Stimulated activated naive CD8-positive, alpha-beta T cell treated with anti-CD3 and anti-CD28 coated beads, Interleukin-15, amount 100 ng/mL, for 72 hours (primary cell): ENCODE measurements at regions not wholly inside any gene's neighbourhood (a gene's known extent, or its start where the extent isn't known, plus 50 kb on each side); places are given as distances from the start of the nearest gene placed in this dataset.
A peak's percentile ranks its signal among the peaks of the same experiment; 100 is the strongest.

Experiments
- ATAC-seq: fragments of 150-1000 bp; cut with Tn5 transposase; 2 replicates; pipeline ENCODE4 v1.10.0; 2021; ENCODE audit warnings: mild to moderate bottlenecking, moderate library complexity
- DNase-seq, 2 donors: peaks; one replicate each; pipeline ENCODE4 v3.0.0; 2021 to 2022
- H3K27ac Mint-ChIP-seq, 2 donors: one replicate each; pipeline ENCODE4 v1.8.0; 2022; ENCODE audit warnings: mild to moderate bottlenecking in 2 of 2, mixed read lengths in 2 of 2, moderate library complexity in 2 of 2
- H3K27me3 Mint-ChIP-seq: one replicate; pipeline ENCODE4 v1.8.0; 2022; ENCODE audit warnings: mixed read lengths
- H3K4me1 Mint-ChIP-seq: one replicate; pipeline ENCODE4 v1.8.0; 2022; ENCODE audit warnings: mild to moderate bottlenecking, mixed read lengths
- H3K4me3 Mint-ChIP-seq, 2 donors: one replicate each; pipeline ENCODE4 v1.8.0; 2022; ENCODE audit warnings: mild to moderate bottlenecking in 2 of 2, mixed read lengths in 2 of 2, moderate library complexity in 1 of 2
- H3K9me3 Mint-ChIP-seq, 2 donors: one replicate each; pipeline ENCODE4 v1.8.0; 2022; ENCODE audit warnings: mixed read lengths in 2 of 2

DNA sequence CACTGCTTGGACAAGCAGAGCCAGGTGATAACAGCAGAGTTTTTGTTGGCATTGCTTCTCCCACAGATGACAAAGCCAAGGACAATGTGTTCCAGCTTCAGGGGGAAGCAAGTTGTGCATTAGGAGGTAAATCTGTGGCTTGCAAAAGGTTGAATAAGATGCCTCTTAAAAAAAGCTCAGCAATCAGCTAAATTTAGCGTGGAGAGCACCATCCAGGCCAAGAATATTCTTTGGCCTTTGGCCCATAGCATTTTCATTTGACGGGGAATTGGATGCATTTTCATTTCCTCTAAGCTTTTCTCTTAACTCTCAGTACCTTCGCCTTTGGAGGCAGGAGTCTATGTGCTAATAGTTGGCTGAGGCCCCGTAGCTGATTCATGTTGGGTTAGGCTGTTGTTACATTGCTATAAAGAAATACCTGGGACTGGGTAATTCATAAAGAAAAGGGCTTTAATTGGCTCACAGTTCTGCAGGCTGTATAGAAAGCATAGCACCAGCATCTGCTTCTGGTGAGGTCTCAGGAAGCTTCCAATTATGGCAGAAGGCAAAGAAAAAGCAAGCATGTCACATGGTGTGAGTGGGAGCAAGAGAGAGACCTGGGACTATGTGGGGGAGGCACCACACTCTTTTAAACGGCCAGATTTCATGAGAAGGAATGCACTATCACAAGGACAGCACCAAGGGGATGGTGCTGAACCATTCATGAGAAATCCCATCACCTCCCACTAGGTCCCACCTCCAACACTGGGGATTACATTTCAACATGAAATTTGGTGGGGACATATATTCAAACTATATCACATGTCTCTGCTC, 350.1 kb upstream of the C11orf87 start:
- no peak overlapping the region for H3K4me3 Mint-ChIP-seq
- peaks cover 5 to 13% of the 10 kb centered on the region in 2 donors for H3K9me3 Mint-ChIP-seq
- H3K27ac Mint-ChIP-seq = no peak overlapping the region
- H3K4me1 Mint-ChIP-seq = peaks cover 11% of the 10 kb centered on the region
- DNase-seq (no peak), ATAC-seq (no peak)
- H3K27me3 Mint-ChIP-seq = no peaks in the 10 kb centered on the region

DNA sequence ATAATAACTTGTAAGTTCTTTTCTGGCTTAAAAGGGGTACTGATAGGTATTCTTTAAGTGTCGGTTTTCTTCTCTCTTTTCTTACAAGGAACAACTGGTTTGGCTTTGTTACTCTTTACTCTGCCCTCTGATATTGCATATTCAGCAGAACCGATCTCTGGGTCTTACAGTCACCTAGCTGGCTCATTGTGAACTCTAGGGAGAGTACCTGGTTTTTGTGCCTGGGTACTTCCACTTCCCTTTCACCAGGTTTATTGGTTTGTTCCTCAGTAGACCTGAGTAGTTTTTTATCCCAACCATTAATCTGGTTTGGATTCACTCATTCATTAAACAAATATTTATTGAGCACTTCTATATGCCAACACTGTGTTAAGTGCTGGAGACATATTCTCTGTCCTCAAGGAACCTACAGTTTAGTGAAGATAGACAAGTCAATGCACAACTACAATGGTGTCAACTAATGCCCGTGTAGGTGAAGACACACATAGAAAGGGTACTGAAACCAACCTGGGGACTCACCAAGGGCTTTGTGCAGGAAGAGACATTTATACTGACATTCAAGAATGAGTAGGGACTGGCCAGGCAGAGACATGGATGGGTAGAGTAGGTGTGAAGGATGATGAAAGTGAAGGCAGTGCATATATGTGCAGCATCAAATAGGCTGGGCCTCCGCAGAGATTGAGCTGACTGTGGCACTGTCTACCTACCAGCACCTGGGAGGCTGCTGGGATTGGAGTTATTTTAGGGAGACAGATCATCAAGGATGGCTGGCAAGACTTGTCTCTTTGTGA, 348.8 kb upstream of the C11orf87 start:
- DNase-seq (no peak), ATAC-seq (no peak)
- H3K9me3 Mint-ChIP-seq = peaks cover 5 to 13% of the 10 kb centered on the region in 2 donors
- peaks cover 6% of the 10 kb centered on the region for H3K4me1 Mint-ChIP-seq
- no peak overlapping the region for H3K4me3 Mint-ChIP-seq
- no peaks in the 10 kb centered on the region for H3K27me3 Mint-ChIP-seq
- no peak overlapping the region for H3K27ac Mint-ChIP-seq

DNA sequence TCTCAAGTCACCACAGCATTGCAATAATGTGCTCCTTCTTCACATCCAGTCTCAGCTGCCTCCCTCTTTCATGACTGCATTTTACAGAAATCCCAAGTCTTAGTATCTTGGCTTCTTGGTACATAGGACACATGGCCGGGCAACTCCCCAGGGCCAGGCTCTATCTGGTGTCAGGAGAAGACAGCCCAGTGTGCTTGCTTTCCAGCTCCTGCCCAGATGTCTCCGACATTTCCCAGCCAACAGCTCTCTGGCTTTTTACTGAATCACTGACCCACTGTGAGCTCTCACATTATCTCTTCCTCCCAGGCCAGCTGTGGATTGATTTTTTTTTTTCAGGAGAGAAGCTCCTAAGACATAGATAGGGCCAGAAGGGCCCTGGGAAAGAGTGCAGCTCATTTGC, 346.0 kb upstream of the C11orf87 start:
- no peak overlapping the region for H3K4me3 Mint-ChIP-seq
- DNase-seq (no peak), ATAC-seq (no peak)
- H3K27ac Mint-ChIP-seq = no peak overlapping the region
- H3K27me3 Mint-ChIP-seq = no peaks in the 10 kb centered on the region
- H3K9me3 Mint-ChIP-seq = peaks cover 0 to 3% of the 10 kb centered on the region in 2 donors
- H3K4me1 Mint-ChIP-seq = no peaks in the 10 kb centered on the region

DNA sequence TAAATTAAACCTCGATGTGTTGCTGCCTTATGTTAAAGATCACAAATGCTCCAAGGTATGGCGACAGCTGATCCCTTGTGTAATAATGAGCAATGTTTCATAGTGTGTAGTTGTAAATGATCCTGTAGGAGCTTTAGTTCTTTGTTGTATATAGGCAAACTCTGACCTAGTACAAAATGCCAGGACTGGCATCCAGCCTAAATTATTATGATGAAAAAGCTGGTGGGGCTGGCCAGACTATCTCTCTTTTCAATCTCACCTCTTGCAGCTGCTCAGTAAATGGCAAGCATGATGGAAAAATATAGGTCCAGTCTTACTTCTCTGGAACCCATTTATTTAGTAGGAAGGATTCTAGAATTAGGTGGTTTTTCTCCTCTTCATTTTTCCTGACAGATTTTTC, 345.1 kb upstream of the C11orf87 start:
- Mint-ChIP-seq H3K9me3 (no peaks in the 10 kb centered on the region), H3K4me3 (no peak overlapping the region), H3K27ac (no peak overlapping the region), H3K4me1 (no peaks in the 10 kb centered on the region), H3K27me3 (no peaks in the 10 kb centered on the region)
- DNase-seq (no peak), ATAC-seq (no peak)

DNA sequence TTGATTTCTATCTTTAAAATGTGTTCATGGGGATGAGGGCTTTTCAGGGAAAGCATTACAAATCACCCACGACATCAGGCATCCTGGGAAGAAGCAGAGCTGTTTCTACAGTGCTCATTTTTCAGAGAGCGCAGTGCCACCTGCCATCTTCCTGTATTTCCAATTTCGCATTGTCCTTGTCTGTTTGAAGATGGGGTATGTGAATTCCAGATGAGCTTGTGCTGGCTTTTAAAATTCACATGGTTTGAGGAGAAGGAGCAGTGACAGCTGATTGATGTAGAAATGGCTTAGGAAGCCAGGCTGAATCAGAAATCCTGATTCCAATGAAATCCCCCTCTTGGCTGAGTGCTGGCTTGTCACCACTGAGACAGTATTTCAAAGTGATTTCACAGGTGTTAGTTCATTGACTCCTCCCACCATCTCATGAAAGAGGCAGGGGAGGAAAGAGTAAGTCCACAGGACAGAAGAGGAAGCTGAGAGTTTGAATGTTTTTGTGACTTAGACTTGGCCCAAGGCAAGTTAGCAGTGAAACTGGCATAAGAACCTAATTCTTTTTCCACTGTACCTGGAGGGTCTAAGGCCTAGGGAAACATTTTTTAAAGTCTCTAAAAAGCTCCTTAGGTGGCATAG, 344.6 kb upstream of the C11orf87 start:
- no peak overlapping the region for H3K27ac Mint-ChIP-seq
- H3K4me3 Mint-ChIP-seq = no peak overlapping the region
- no peaks in the 10 kb centered on the region for H3K27me3 Mint-ChIP-seq
- DNase-seq (no peak), ATAC-seq (no peak)
- H3K9me3 Mint-ChIP-seq = no peaks in the 10 kb centered on the region
- no peaks in the 10 kb centered on the region for H3K4me1 Mint-ChIP-seq

DNA sequence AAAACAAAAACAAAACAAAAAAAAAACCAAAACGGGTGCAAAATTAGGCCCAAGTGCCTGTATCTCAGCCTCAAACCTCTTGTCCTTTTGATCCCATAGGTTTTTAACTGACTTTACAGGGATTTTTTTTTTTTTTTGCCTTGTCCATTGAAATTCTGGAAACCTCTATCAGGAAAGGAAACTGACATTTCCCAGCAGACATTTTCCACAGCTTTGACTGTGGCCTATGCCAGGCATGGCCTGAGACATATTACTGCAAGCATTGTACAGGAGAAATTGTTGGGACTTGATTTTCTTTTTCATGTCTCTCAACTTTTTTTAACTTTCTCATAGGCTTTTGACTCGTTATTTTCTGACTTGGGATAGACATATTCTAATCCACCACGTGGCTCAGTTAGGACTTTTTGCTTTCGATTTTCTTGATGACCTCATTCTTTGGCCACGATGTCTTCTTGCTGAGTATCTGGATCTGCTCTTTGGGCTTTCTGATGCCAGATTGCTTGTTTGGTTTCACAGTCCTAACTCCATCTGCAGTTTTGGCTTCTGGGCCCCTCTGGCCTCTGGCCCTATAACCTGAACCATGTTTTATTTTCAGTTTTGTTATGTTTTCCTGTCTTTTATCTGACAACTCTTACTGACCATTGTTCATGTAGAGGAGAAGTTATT, 336.1 kb upstream of the C11orf87 start:
- Mint-ChIP-seq H3K27me3 (no peaks in the 10 kb centered on the region), H3K4me1 (no peaks in the 10 kb centered on the region), H3K9me3 (no peaks in the 10 kb centered on the region), H3K27ac (no peak overlapping the region), H3K4me3 (no peak overlapping the region)
- no peak for DNase-seq
- ATAC-seq = no peak

DNA sequence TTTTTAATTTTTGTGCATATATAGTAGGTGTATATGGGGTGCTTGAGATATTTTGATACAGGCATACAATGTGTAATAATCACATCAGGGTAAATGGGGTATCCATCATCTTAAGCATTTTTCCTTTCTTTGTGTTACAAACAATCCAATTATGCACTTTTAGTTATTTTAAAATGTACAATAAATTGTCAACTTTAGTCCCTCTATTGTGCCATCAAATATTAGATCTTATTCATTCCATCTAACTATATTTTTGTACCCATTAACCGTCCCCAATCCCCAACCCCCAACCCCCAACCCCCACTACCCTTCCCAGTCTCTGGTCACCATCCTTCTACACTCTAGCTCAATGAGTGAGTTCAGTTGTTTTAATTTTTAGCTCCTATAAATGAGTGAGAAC, 335.1 kb upstream of the C11orf87 start:
- no peak overlapping the region for H3K27ac Mint-ChIP-seq
- no peaks in the 10 kb centered on the region for H3K4me1 Mint-ChIP-seq
- no peaks in the 10 kb centered on the region for H3K9me3 Mint-ChIP-seq
- ATAC-seq = no peak
- no peaks in the 10 kb centered on the region for H3K27me3 Mint-ChIP-seq
- H3K4me3 Mint-ChIP-seq = no peak overlapping the region
- no peak for DNase-seq

DNA sequence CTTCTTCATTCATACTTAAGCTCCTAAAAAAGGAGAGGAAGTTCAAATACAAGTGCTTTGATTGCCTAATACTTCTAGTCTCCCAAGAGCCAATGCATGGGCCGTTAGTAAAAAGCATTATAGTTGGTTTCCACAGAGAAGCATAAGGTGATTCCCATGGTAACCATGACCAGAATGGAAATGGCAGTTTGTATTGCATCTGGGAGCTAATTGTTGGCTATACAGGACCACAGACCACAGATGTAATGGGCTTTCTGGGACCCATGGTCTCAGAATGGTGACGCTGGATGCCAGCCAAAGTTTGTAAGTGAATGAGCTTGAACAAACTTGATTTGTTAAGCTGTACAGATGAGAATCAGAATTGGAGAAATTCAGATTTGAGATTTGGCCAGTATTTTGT, 333.9 kb upstream of the C11orf87 start:
- no peak overlapping the region for H3K27ac Mint-ChIP-seq
- H3K27me3 Mint-ChIP-seq = no peaks in the 10 kb centered on the region
- ATAC-seq (no peak), DNase-seq (no peak)
- no peak overlapping the region for H3K4me3 Mint-ChIP-seq
- H3K9me3 Mint-ChIP-seq = no peaks in the 10 kb centered on the region
- H3K4me1 Mint-ChIP-seq = no peaks in the 10 kb centered on the region

DNA sequence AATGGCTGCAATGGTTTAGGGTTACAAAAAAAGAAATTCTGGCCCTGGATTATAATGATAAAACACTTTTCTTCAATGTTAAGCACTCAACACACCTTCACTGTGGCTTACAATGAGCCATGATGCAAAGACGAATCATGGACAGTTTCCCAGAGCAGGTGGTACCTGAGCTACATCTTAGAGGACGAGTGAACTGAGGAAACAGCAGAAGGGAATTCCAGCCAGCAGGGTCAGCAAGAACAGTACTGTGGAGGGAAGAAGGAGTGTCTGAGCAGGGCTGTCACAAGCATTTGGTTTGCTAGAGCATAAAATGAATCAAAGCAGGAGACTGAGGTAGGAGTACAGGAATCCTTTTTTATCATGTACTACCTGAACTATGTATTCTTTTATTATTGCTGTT, 332.8 kb upstream of the C11orf87 start:
- no peaks in the 10 kb centered on the region for H3K9me3 Mint-ChIP-seq
- no peaks in the 10 kb centered on the region for H3K4me1 Mint-ChIP-seq
- DNase-seq = no peak
- H3K4me3 Mint-ChIP-seq = no peak overlapping the region
- ATAC-seq = no peak
- no peak overlapping the region for H3K27ac Mint-ChIP-seq
- H3K27me3 Mint-ChIP-seq = no peaks in the 10 kb centered on the region

DNA sequence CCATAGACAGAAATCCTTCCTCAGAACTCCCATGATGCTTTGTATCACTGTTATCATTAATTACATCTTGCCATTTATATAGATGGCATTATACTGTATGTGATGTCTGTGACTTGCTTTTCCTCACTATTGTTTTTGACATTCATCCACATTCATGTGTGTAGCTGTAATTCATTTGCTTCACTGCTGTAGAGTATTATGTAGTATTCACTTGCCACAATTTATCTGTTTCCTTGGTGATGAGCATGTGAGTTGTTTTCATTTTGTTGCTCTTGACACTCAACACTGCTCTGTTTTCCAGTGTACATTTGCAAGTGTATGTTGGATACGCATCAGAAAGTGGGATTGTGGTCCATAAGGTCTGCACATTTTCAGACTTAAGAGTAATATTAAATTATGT, 328.6 kb upstream of the C11orf87 start:
- H3K9me3 Mint-ChIP-seq = no peaks in the 10 kb centered on the region
- DNase-seq (no peak), ATAC-seq (no peak)
- H3K4me1 Mint-ChIP-seq = no peaks in the 10 kb centered on the region
- H3K27ac Mint-ChIP-seq = no peak overlapping the region
- H3K4me3 Mint-ChIP-seq = no peak overlapping the region
- H3K27me3 Mint-ChIP-seq = no peaks in the 10 kb centered on the region

DNA sequence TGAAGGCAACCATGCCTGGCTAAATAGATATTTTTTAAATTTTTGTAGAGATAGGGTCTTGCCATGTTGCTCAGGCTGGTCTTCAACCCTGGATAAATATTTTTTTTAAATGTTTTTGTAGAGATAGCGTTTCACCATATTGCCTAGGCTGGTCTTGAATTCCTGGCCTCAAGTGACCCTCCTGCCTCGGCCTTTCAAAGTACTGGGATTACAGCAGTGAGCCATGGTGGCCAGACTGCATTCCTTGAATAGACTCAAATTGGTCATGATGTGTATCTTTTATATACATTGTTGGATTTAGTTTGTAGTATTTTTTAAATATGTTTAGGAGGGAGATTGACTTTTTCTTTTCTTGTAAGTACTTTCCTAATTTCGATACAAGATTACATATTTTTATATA, 325.7 kb upstream of the C11orf87 start:
- DNase-seq (no peak), ATAC-seq (no peak)
- no peak overlapping the region for H3K27ac Mint-ChIP-seq
- H3K4me3 Mint-ChIP-seq = no peak overlapping the region
- no peaks in the 10 kb centered on the region for H3K27me3 Mint-ChIP-seq
- no peaks in the 10 kb centered on the region for H3K4me1 Mint-ChIP-seq
- H3K9me3 Mint-ChIP-seq = no peaks in the 10 kb centered on the region

DNA sequence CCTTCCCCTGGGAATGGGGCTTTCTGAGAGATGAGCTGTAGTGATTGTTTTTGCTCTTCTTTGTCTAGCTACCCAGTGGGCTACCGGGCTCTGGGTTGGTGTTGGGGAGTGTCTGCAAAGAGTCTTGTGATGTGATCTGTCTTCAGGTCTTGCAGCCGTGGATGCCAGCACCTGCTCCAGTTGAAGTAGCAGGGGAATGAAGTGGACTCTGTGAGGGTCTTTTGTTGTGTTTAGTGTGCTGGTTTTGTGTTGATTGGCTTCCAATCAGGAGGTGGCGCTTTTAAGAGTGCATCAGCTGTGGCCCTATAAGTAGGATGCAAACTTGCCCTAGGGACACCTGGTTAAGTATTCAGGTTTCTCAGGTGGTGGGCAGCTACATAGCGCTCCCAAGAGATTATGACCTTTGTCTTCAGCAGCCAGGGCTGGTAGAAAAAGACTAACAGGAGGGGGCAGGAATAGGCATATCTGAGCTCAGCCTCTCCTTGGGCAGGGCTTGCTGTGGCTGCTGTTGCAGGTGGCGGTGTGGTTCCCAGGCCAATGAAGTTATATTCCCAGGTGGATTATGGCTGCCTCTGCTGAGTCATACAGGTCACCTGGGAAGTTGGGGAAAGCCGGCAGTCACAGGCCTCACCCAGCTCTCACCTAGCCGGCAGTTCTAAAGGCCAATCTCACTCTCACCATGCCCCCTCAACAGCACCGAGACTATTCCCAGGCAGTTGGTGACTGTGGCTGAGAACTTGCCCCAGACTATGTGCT, 315.7 kb upstream of the C11orf87 start:
- Mint-ChIP-seq H3K27ac (peak overlapping the region in 1 of 2 donors; percentile 87), H3K4me3 (no peak overlapping the region), H3K9me3 (peaks cover 0 to 7% of the 10 kb centered on the region in 2 donors), H3K27me3 (peaks cover 20% of the 10 kb centered on the region), H3K4me1 (no peaks in the 10 kb centered on the region)
- no peak for ATAC-seq
- DNase-seq = no peak

DNA sequence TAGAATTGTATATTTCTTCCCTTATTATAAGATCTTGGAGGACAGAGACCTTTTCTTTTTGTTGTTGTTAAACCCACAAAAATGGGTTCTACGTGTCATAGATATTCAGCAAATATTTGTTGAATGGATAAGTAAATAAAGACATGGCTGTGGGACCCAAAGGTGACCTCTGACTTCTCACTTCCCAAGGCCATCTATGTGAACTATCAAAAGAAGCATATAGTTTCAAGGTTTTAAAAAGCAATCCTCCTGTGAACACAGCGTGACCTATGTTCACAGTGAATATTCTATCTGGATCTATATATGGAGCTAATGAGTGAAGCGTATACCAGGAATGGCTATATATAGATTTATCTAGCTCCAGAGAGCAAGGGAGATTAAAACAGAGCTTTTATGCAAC, 312.8 kb upstream of the C11orf87 start:
- Mint-ChIP-seq H3K27me3 (peaks cover 32% of the 10 kb centered on the region), H3K9me3 (no peaks in the 10 kb centered on the region), H3K4me3 (no peak overlapping the region), H3K27ac (no peak overlapping the region), H3K4me1 (no peaks in the 10 kb centered on the region)
- DNase-seq (no peak), ATAC-seq (no peak)

DNA sequence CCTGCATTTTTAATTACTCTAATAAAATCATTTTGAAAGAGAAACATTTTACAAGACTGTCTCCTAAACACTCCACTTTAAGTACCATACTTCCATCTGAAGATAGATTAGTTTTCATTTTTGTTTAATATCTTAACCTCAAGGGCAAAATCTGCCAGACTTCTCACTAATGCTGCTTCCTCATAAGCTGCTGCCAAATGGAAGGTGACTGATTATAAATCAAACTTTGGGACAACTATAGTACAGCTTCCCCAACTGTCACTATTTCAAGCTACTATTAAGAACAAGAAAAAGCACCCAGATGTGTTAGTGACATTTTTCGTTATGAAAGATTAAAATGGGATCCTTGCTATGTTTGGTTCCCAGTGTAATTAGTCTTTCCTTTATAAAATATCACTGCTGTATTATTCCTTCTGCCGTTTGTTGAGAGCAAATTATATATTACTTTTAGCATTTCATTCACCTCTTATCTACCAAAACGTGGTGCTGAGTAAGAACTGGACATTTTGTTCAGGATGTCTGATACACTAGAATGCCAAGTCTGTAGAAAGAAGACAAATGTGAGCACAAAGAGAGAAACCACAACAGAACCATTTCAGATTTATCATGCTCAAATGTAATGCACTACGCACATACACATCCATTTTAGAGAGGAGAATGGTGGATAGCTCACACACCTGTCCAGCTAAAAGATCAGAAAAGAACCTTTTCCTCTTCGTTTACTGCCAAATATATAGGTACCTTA, 312.2 kb upstream of the C11orf87 start:
- H3K27me3 Mint-ChIP-seq = peaks cover 28% of the 10 kb centered on the region
- H3K4me3 Mint-ChIP-seq = no peak overlapping the region
- ATAC-seq (no peak), DNase-seq (no peak)
- no peak overlapping the region for H3K27ac Mint-ChIP-seq
- H3K9me3 Mint-ChIP-seq = no peaks in the 10 kb centered on the region
- no peaks in the 10 kb centered on the region for H3K4me1 Mint-ChIP-seq
